ENCODE measurements at regions not wholly inside any gene's neighbourhood (a gene's known extent, or its start where the extent isn't known, plus 50 kb on each side); places are given as distances from the start of the nearest gene placed in this dataset.

DNA sequence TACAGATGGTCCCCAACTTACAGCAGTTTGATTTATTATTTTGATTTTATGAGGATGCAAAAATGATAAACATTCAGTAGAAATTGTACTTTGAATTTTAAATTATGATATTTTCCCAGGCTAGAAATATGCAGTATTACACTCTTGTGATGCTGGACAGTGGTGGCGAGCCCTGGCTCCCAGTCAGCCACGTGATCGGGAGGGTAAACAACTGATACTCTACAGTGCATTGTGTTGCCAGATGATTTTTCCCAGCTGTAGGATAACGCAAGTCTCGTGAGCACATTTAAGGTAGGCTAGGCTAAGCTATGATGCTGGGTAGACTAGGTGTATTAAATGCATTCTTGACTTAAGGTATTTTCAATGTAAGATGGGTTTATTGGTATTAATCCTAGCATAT, 865.2 kb downstream of the SORCS3 start:
- ChIA-PET CTCF (no interaction called here), POLR2A (no interaction called here)
- H3K9me3 ChIP-seq (ENCODE audit: control insufficient read depth in 1 of 2, insufficient read depth in 1 of 2, low read length in 2 of 2) = no peaks in the 10 kb centered on the region
- TF ChIP-seq, protein P1, sequence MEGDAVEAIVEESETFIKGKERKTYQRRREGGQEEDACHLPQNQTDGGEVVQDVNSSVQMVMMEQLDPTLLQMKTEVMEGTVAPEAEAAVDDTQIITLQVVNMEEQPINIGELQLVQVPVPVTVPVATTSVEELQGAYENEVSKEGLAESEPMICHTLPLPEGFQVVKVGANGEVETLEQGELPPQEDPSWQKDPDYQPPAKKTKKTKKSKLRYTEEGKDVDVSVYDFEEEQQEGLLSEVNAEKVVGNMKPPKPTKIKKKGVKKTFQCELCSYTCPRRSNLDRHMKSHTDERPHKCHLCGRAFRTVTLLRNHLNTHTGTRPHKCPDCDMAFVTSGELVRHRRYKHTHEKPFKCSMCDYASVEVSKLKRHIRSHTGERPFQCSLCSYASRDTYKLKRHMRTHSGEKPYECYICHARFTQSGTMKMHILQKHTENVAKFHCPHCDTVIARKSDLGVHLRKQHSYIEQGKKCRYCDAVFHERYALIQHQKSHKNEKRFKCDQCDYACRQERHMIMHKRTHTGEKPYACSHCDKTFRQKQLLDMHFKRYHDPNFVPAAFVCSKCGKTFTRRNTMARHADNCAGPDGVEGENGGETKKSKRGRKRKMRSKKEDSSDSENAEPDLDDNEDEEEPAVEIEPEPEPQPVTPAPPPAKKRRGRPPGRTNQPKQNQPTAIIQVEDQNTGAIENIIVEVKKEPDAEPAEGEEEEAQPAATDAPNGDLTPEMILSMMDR (IDR thresholded peaks at IDR 0.05) = no peak
- intact Hi-C loops (cut with DNase I, micrococcal nuclease) = no loop called here
- no peaks in the 10 kb centered on the region for H3K9me3 Mint-ChIP-seq
- no peaks in the 10 kb centered on the region for H3K4me1 ChIP-seq (ENCODE audit: insufficient read depth, low read length)
- DNase-seq (no peak), ATAC-seq (ENCODE audit: poor library complexity) (no peak)
- no peak overlapping the region for H3K27ac Mint-ChIP-seq
- H3K27ac ChIP-seq (ENCODE audit: low read depth in 1 of 2, low read length in 2 of 2) = no peak overlapping the region
- no peaks in the 10 kb centered on the region for H3K27me3 Mint-ChIP-seq
- no peaks in the 10 kb centered on the region for H3K36me3 ChIP-seq (ENCODE audit: insufficient read depth, low read length)
- no peak overlapping the region for H3K4me3 ChIP-seq (ENCODE audit: low read length)
- H3K27me3 ChIP-seq (ENCODE audit: control insufficient read depth in 1 of 2, insufficient read depth in 2 of 2, low read length in 2 of 2) = no peaks in the 10 kb centered on the region
- H3K4me3 Mint-ChIP-seq = no peak overlapping the region
- H3K36me3 Mint-ChIP-seq (ENCODE audit: low read depth) = no peaks in the 10 kb centered on the region
- no peaks in the 10 kb centered on the region for H3K4me1 Mint-ChIP-seq (ENCODE audit: low read depth)

DNA sequence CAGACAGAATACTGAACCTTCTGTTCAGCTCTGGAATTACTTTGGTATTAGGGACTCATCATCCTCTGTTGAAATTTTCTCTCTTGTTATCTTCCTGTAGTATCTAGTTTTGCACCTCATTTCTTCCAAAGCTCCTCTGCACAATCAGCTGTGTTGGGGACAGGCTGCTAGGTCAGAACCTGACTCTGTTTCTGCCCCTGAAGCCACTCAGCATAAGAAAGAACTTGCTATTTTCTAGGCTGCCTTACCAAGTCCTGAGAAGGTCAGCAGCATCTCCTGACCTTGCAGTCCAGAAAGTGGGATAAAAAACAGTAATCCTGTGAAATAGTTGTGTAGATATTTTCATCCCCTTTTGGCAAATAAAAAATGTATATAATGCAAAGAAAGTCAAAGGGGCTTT, 862.6 kb downstream of the SORCS3 start:
- Histone ChIP-seq H3K4me3 (ENCODE audit: low read length) (no peak overlapping the region), H3K27me3 (ENCODE audit: control insufficient read depth in 1 of 2, insufficient read depth in 2 of 2, low read length in 2 of 2) (no peaks in the 10 kb centered on the region), H3K4me1 (ENCODE audit: insufficient read depth, low read length) (no peaks in the 10 kb centered on the region), H3K27ac (ENCODE audit: low read depth in 1 of 2, low read length in 2 of 2) (no peak overlapping the region), H3K9me3 (ENCODE audit: control insufficient read depth in 1 of 2, insufficient read depth in 1 of 2, low read length in 2 of 2) (no peaks in the 10 kb centered on the region), H3K36me3 (ENCODE audit: insufficient read depth, low read length) (no peaks in the 10 kb centered on the region)
- TF ChIP-seq, protein P1 (IDR thresholded peaks at IDR 0.05) = no peak
- no peak overlapping the region for H3K4me3 Mint-ChIP-seq
- H3K9me3 Mint-ChIP-seq = no peaks in the 10 kb centered on the region
- H3K36me3 Mint-ChIP-seq (ENCODE audit: low read depth) = no peaks in the 10 kb centered on the region
- no peak for ATAC-seq (ENCODE audit: poor library complexity)
- no peak for DNase-seq
- H3K4me1 Mint-ChIP-seq (ENCODE audit: low read depth) = no peaks in the 10 kb centered on the region
- no peak overlapping the region for H3K27ac Mint-ChIP-seq
- ChIA-PET POLR2A (no interaction called here), CTCF (no interaction called here)
- intact Hi-C loops (cut with DNase I, micrococcal nuclease) = no loop called here
- no peaks in the 10 kb centered on the region for H3K27me3 Mint-ChIP-seq

DNA sequence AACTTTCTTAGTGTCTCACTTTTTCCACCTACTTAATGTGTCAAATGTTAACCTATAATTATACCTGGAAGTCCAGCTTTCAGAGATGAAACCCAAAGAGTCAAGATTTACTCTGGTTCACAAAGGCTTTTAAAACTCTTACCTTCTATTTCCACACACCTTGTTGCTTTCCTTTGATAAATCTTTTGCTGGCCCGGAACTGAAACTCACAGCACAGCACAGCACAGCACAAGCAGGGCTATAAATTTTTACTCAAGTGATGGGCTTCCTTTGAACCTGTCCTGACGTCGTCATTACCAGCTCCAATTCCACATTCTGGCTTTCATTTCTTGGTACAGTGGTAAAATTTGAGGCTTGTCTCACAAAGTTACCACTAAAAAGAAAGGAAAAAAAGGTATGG, 861.0 kb downstream of the SORCS3 start:
- H3K36me3 Mint-ChIP-seq (ENCODE audit: low read depth) = no peaks in the 10 kb centered on the region
- Histone ChIP-seq H3K27ac (ENCODE audit: low read depth in 1 of 2, low read length in 2 of 2) (no peak overlapping the region), H3K36me3 (ENCODE audit: insufficient read depth, low read length) (no peaks in the 10 kb centered on the region), H3K4me1 (ENCODE audit: insufficient read depth, low read length) (no peaks in the 10 kb centered on the region), H3K27me3 (ENCODE audit: control insufficient read depth in 1 of 2, insufficient read depth in 2 of 2, low read length in 2 of 2) (no peaks in the 10 kb centered on the region), H3K9me3 (ENCODE audit: control insufficient read depth in 1 of 2, insufficient read depth in 1 of 2, low read length in 2 of 2) (no peaks in the 10 kb centered on the region), H3K4me3 (ENCODE audit: low read length) (no peak overlapping the region)
- no peak overlapping the region for H3K4me3 Mint-ChIP-seq
- H3K27me3 Mint-ChIP-seq = no peaks in the 10 kb centered on the region
- ATAC-seq (ENCODE audit: poor library complexity) (no peak), DNase-seq (no peak)
- H3K4me1 Mint-ChIP-seq (ENCODE audit: low read depth) = no peaks in the 10 kb centered on the region
- H3K27ac Mint-ChIP-seq = no peak overlapping the region
- TF ChIP-seq, protein P1 (IDR thresholded peaks at IDR 0.05) = no peak
- ChIA-PET POLR2A (no interaction called here), CTCF (no interaction called here)
- no peaks in the 10 kb centered on the region for H3K9me3 Mint-ChIP-seq
- intact Hi-C loops (cut with DNase I, micrococcal nuclease) = no loop called here
